ENCODE measurements at regions not wholly inside any gene's neighbourhood (a gene's known extent, or its start where the extent isn't known, plus 50 kb on each side); places are given as distances from the start of the nearest gene placed in this dataset.
"Not testable (repeated sequence)": the region's sequence is repeated elsewhere in the genome, so short reads cannot be mapped to it uniquely, and the experiment has no call there.

DNA sequence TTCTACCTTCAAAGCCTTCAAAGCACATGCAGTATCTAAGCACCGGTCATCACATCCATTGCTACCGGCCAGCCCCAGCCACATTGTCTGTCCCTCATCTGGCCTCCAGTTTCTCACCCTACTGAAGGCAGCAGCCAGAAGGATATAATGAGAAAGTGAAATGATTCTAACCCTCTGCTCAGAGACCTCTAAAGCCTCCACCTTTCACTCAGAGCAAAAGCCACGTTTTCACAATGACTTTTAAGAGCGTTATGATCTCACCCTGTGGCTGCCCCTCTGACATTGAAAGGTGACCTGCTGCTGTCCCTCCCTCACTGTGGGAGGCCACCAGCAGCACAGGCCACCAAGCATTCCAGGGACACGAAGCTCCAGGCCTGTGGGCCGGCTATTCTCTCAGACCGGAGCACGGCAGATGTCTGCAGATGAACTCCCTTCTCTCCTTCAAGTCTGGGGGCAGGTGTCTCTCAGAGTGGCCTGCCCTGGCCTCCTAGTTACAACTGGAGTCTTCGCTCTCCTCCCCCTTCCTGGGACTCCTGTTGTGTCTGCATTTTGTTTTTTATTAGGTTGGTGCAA lies 94.9 kb upstream of the EEPD1 start:
- Histone ChIP-seq H3K36me3 (replicated peaks in 1 of 2) (no peaks in the 10 kb centered on the region), H3K4me1 (replicated peaks in 1 of 2) (peaks cover 0 to 6% of the 10 kb centered on the region in 2 donors), H3K4me3 (no peak overlapping the region), H3K27me3 (no peaks in the 10 kb centered on the region), H3K27ac (no peak overlapping the region), H3K9me3 (replicated peaks in 1 of 3) (no peaks in the 10 kb centered on the region)
- intact Hi-C loops (cut with DNase I) = no loop called here
- no peak for DNase-seq
- TF ChIP-seq POLR2A (IDR thresholded peaks at IDR 0.05) = no peak
- TF ChIP-seq, protein P1, sequence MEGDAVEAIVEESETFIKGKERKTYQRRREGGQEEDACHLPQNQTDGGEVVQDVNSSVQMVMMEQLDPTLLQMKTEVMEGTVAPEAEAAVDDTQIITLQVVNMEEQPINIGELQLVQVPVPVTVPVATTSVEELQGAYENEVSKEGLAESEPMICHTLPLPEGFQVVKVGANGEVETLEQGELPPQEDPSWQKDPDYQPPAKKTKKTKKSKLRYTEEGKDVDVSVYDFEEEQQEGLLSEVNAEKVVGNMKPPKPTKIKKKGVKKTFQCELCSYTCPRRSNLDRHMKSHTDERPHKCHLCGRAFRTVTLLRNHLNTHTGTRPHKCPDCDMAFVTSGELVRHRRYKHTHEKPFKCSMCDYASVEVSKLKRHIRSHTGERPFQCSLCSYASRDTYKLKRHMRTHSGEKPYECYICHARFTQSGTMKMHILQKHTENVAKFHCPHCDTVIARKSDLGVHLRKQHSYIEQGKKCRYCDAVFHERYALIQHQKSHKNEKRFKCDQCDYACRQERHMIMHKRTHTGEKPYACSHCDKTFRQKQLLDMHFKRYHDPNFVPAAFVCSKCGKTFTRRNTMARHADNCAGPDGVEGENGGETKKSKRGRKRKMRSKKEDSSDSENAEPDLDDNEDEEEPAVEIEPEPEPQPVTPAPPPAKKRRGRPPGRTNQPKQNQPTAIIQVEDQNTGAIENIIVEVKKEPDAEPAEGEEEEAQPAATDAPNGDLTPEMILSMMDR (IDR thresholded peaks at IDR 0.05) = no peak
- 91 to 96% (median 92%) methylated on average over 8 to 9 of the region's 9 CpGs for WGBS, 4 donors

DNA sequence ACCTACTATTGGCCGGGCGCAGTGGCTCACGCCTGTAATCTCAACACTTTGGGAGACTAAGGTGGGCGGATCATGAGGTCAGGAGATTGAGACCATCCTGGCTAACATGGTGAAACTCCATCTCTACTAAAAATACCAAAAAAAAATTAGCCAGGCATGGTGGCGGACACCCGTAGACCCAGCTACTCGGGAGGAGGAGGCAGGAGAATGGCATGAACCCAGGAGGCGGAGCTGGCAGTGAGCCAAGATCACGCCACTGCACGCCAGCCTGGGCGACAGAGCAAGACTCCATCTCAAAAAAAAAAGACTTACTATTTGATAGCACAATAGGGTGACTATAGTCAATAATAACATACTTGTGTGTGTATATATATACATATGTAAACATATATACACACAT lies 92.7 kb upstream of the EEPD1 start:
- H3K4me1 ChIP-seq (replicated peaks in 1 of 2); DNase-seq; H3K36me3 ChIP-seq (replicated peaks in 1 of 2); H3K4me3 ChIP-seq; H3K27ac ChIP-seq; H3K9me3 ChIP-seq (replicated peaks in 1 of 3); H3K27me3 ChIP-seq; intact Hi-C loops (cut with DNase I): not testable (repeated sequence)
- WGBS, 4 donors = 72 to 82% (median 80%) methylated on average over 11 of the region's 11 CpGs

DNA sequence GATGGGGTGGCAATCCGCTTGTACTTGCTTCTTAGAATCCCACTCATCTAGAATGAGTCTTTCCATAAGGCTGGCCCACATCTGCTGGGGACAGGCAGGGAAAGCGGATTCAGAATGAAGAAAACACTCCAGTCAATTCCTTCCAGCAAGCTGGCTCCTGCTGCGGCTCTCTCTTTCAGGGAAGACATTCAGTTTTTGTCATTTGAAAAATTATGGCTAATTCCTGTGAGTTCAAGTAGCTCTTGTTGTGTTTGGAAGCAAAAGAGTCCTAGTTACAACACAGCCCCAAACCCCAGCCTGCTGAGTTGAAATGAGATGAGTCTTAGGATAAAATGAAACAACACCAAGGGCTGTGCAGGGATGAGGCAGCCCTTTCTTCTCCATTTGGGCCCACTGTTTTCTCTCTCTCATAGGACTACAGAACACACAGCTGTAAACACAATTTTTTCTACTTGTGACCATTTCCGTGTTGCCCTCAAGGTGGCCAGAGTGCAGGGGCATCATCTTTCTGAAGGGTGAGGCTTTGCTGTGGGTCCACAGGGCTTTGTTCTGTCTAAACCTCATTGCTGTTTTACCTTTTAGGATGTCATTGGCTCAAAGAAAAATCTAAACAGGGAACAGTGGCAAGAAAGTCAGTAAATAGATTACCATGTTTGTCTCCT lies 90.8 kb upstream of the EEPD1 start:
- 75 to 86% (median 77%) methylated on average over 4 of the region's 4 CpGs for WGBS, 4 donors
- Histone ChIP-seq H3K4me3 (no peak overlapping the region), H3K9me3 (replicated peaks in 1 of 3) (no peaks in the 10 kb centered on the region), H3K27ac (peak overlapping the region in 2 of 5 donors; percentile 6 to 11), H3K36me3 (replicated peaks in 1 of 2) (no peaks in the 10 kb centered on the region), H3K4me1 (replicated peaks in 1 of 2) (peaks cover 5 to 6% of the 10 kb centered on the region in 2 donors), H3K27me3 (no peaks in the 10 kb centered on the region)
- TF ChIP-seq, protein P1 (IDR thresholded peaks at IDR 0.05) = no peak
- TF ChIP-seq POLR2A (IDR thresholded peaks at IDR 0.05) = no peak
- DNase-seq = peak in 5 of 7 donors; percentile 11 to 58 (median 25)
- intact Hi-C loops (cut with DNase I) = no loop called here

DNA sequence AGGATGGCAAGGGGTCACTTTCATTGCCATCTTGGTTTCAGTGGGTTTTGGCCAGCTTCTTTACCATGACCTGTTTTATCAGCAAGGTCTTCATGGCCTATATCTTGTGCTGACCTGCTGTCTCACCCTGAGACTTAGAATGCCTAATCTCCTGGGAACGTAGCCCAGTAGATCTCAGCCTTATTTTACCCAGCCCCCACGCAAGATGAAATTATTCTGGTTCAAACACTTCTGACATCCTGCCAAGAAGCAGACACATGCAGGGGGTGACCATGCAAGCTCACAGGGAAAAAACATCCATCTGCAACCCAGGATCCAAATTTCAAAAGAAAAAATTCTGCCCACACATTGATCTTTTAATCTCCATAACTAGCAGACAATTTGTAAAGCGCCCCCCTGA lies 88.4 kb upstream of the EEPD1 start:
- Histone ChIP-seq H3K36me3 (replicated peaks in 1 of 2) (no peaks in the 10 kb centered on the region), H3K4me1 (replicated peaks in 1 of 2) (peaks cover 5 to 11% of the 10 kb centered on the region in 2 donors), H3K9me3 (replicated peaks in 1 of 3) (no peaks in the 10 kb centered on the region), H3K27ac (peak overlapping the region in 1 of 5 donors; percentile 20), H3K4me3 (no peak overlapping the region), H3K27me3 (no peaks in the 10 kb centered on the region)
- TF ChIP-seq, protein P1 (IDR thresholded peaks at IDR 0.05) = no peak
- no peak for TF ChIP-seq POLR2A (IDR thresholded peaks at IDR 0.05)
- intact Hi-C loops (cut with DNase I) = no loop called here
- DNase-seq = peak in 2 of 7 donors; percentile 26 to 27
- WGBS, 4 donors = 46 to 57% (median 51%) methylated on average over 3 of the region's 3 CpGs

DNA sequence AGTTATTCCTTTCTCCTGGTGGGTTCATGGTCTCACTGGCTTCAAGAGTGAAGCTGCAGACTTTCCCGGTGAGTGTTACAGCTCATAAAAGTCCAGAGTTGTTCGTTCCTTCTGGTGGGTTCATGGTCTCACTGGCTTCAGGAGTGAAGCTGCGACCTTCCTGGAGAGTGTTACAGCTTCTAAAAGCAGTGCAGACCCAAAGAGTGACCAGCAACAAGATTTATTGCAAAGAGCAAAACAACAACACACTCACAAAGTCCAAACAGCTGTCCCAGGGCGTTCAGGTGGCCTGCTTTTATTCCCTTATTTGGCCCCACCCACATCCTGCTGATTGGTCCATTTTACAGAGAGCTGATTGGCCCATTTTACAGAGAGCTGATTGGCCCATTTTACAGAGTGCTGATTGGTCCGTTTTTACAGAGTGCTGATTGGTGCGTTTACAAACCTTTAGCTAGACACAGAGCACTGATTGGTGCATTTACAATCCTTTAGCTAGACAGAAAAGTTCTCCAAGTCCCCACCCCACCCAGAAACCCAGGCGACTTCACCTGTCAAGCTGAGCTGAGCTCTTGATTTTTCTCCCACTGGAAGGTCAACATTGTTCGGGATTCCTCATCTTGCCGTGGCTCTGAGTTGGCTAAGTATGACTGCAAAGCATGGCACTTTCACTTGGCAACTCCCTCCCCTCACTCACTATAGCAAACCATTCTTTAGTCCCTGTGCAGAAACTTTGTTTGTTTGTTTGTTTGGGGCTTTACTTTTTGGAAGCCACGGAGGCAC lies 87.3 kb upstream of the EEPD1 start:
- H3K36me3 ChIP-seq (replicated peaks in 1 of 2); intact Hi-C loops (cut with DNase I); H3K27me3 ChIP-seq; H3K9me3 ChIP-seq (replicated peaks in 1 of 3); H3K27ac ChIP-seq: not testable (repeated sequence)
- H3K4me1 ChIP-seq (replicated peaks in 1 of 2) = peaks cover 5 to 11% of the 10 kb centered on the region in 2 donors
- H3K4me3 ChIP-seq = peak overlapping the region in 1 of 4 donors; percentile 9
- 69 to 81% (median 74%) methylated on average over 8 to 10 of the region's 10 CpGs for WGBS, 4 donors
- peak in 3 of 7 donors; percentile 26 to 29 (median 27) for DNase-seq

All from adrenal gland (tissue), 9 donors.